WTC11 (cell line): ENCODE measurements at regions not wholly inside any gene's neighbourhood (a gene's known extent, or its start where the extent isn't known, plus 50 kb on each side); places are given as distances from the start of the nearest gene placed in this dataset.

Experiments
- ATF3 ChIP-seq: sonication (generic); formaldehyde crosslinking; conservative IDR thresholded peaks from 2 replicates; pipeline ENCODE4 v1.8.1; 2022; ENCODE audit warnings: mild to moderate bottlenecking, missing genetic modification reagents
- CBFB ChIP-seq: sonication (generic); formaldehyde crosslinking; IDR thresholded peaks from 2 replicates; pipeline ENCODE4 v1.8.1; 2022; ENCODE audit warnings: mild to moderate bottlenecking, low read depth, missing genetic modification reagents
- PRDM15 ChIP-seq: sonication (generic); formaldehyde crosslinking; IDR thresholded peaks from 2 replicates; pipeline ENCODE4 v1.8.0; 2022; ENCODE audit warnings: missing genetic modification reagents
- SP1 ChIP-seq: sonication (generic); formaldehyde crosslinking; conservative IDR thresholded peaks from 2 replicates; pipeline ENCODE4 v1.8.1; 2022; ENCODE audit warnings: missing genetic modification reagents
- ZNF138 ChIP-seq: sonication (generic); formaldehyde crosslinking; conservative IDR thresholded peaks from 2 replicates; pipeline ENCODE4 v1.8.1; 2022; ENCODE audit warnings: mild to moderate bottlenecking, moderate library complexity, missing genetic modification reagents
- ZNF219 ChIP-seq: sonication (generic); formaldehyde crosslinking; IDR thresholded peaks from 2 replicates; pipeline ENCODE4 v1.8.0; 2023; ENCODE audit warnings: missing genetic modification reagents, mild to moderate bottlenecking, borderline replicate concordance
- ZNF423 ChIP-seq: fragments of 250-450 bp; sonication (Bioruptor Pico); IDR thresholded peaks from 2 replicates; pipeline ENCODE4 v2.1.2; 2022; ENCODE audit warnings: mild to moderate bottlenecking, moderate library complexity
- TF ChIP-seq, protein P1 (sequence below): fragments of 200-600 bp; IDR thresholded peaks from 2 replicates; pipeline ENCODE4 v1.8.0; 2022; ENCODE audit warnings: antibody characterized with exemption
- TF ChIP-seq, protein P2 (sequence below): sonication (generic); formaldehyde crosslinking; IDR thresholded peaks from 2 replicates; pipeline ENCODE4 v1.8.0; 2023; ENCODE audit warnings: missing genetic modification reagents
- TF ChIP-seq, protein P3 (sequence below): sonication (generic); formaldehyde crosslinking; IDR thresholded peaks from 2 replicates; pipeline ENCODE4 v1.8.0; 2022; ENCODE audit warnings: mild to moderate bottlenecking, missing genetic modification reagents

GRCh38 chr16:73605309-73605708, 557.4 kb upstream of the ZFHX3 start:
- TF ChIP-seq, protein P1, sequence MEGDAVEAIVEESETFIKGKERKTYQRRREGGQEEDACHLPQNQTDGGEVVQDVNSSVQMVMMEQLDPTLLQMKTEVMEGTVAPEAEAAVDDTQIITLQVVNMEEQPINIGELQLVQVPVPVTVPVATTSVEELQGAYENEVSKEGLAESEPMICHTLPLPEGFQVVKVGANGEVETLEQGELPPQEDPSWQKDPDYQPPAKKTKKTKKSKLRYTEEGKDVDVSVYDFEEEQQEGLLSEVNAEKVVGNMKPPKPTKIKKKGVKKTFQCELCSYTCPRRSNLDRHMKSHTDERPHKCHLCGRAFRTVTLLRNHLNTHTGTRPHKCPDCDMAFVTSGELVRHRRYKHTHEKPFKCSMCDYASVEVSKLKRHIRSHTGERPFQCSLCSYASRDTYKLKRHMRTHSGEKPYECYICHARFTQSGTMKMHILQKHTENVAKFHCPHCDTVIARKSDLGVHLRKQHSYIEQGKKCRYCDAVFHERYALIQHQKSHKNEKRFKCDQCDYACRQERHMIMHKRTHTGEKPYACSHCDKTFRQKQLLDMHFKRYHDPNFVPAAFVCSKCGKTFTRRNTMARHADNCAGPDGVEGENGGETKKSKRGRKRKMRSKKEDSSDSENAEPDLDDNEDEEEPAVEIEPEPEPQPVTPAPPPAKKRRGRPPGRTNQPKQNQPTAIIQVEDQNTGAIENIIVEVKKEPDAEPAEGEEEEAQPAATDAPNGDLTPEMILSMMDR, result no peak
- TF ChIP-seq SP1 (CRISPR knock-in tag) (no peak), ZNF219 (CRISPR knock-in tag) (no peak), ZNF423 (CRISPR knock-in tag) (no peak), ZNF138 (CRISPR knock-in tag) (no peak), ATF3 (CRISPR knock-in tag) (no peak), CBFB (CRISPR knock-in tag) (no peak), PRDM15 (CRISPR knock-in tag) (no peak)
- TF ChIP-seq, protein P2, sequence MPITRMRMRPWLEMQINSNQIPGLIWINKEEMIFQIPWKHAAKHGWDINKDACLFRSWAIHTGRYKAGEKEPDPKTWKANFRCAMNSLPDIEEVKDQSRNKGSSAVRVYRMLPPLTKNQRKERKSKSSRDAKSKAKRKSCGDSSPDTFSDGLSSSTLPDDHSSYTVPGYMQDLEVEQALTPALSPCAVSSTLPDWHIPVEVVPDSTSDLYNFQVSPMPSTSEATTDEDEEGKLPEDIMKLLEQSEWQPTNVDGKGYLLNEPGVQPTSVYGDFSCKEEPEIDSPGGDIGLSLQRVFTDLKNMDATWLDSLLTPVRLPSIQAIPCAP (CRISPR knock-in tag), result no peak
- TF ChIP-seq, protein P3, sequence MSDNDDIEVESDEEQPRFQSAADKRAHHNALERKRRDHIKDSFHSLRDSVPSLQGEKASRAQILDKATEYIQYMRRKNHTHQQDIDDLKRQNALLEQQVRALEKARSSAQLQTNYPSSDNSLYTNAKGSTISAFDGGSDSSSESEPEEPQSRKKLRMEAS (CRISPR knock-in tag), result no peak
